ENCODE measurements at regions not wholly inside any gene's neighbourhood (a gene's known extent, or its start where the extent isn't known, plus 50 kb on each side); places are given as distances from the start of the nearest gene placed in this dataset.

DNA sequence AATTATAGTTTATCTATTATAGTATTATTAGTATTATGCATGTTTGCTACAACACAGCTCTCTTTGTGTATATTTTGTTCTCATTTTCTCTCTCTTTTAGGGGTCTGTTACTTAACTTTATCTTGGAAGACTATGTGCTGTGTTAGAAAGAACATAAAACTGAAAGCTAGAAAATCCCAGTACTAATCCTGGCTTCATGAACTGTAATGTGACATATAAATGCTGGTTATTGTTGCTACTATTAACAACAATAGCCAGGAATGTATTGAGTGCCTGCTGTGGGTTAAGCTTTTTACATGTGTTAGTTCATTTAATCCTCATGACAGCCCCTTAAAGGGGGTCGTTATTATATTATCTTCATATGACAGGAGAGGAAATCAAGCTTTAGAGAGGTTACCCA lies 170.0 kb upstream of the DTNBP1 start:
- TF ChIP-seq NR2C2 (IDR thresholded peaks at IDR 0.05; ENCODE audit: borderline replicate concordance, control insufficient read depth, insufficient read length, low read depth) (no peak), POLR2A (IDR thresholded peaks at IDR 0.05; ENCODE audit: low read depth, low read length) (no peak)

Measured in GM12878 (cell line).